AG04449 (cell line): ENCODE measurements at regions not wholly inside any gene's neighbourhood (a gene's known extent, or its start where the extent isn't known, plus 50 kb on each side); places are given as distances from the start of the nearest gene placed in this dataset.

ENCODE experiments used
- CTCF ChIA-PET: fragments of 350-600 bp; formaldehyde crosslinking; extraction: SDS; loops from one replicate; lab custom pipeline; 2021; ENCODE audit warnings: antibody characterized with exemption; lab: Yijun Ruan, JAX
- POLR2A ChIA-PET: fragments of 400-600, 350-600 bp; formaldehyde crosslinking; extraction: SDS; loops from one replicate; lab custom pipeline; 2020; ENCODE audit warnings: antibody characterized with exemption, inconsistent platforms; lab: Yijun Ruan, JAX
- DNase-seq: peaks from one replicate; pipeline ENCODE4 v3.0.0-alpha.2; 2010; ENCODE audit warnings: low read depth, low spot score
- H3K4me3 ChIP-seq: 2 replicates; pipeline ENCODE4 v1.5.1; 2011; ENCODE audit warnings: low read depth, mild to moderate bottlenecking, control low read depth, low read length
- TF ChIP-seq, protein P1 (sequence below): IDR thresholded peaks from one replicate; pipeline ENCODE4 v1.5.1; 2011; ENCODE audit warnings: mild to moderate bottlenecking, moderate library complexity, low read length, control low read depth, inconsistent platforms; ENCODE audit not compliant: insufficient read depth; ENCODE audit errors: missing control alignments

DNA sequence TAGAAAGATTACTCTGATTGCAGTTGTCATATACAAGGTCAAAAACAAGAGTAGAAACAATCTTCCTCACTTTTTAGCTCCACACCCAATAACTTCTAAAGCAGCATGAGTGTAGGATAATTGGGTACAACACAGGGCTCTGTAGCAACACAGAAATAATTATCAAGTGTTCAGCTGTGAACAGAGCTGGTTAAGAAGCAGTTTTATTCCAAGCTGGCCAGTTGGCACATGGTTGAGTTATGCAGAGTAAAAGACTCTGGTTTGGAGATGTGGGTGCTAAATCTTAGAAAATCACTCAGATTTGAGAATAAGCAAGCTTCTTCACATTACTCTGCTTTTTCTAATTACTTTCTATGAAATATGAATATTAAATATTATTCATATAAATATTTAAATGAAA lies 118.5 kb downstream of the KIF2B start:
- H3K4me3 ChIP-seq, result no peak overlapping the region
- TF ChIP-seq, protein P1, sequence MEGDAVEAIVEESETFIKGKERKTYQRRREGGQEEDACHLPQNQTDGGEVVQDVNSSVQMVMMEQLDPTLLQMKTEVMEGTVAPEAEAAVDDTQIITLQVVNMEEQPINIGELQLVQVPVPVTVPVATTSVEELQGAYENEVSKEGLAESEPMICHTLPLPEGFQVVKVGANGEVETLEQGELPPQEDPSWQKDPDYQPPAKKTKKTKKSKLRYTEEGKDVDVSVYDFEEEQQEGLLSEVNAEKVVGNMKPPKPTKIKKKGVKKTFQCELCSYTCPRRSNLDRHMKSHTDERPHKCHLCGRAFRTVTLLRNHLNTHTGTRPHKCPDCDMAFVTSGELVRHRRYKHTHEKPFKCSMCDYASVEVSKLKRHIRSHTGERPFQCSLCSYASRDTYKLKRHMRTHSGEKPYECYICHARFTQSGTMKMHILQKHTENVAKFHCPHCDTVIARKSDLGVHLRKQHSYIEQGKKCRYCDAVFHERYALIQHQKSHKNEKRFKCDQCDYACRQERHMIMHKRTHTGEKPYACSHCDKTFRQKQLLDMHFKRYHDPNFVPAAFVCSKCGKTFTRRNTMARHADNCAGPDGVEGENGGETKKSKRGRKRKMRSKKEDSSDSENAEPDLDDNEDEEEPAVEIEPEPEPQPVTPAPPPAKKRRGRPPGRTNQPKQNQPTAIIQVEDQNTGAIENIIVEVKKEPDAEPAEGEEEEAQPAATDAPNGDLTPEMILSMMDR, result no peak
- DNase-seq, result no peak
- ChIA-PET CTCF (no interaction called here), POLR2A (no interaction called here)

- no peak for DNase-seq
- ChIA-PET CTCF (no interaction called here), POLR2A (no interaction called here)
- TF ChIP-seq, protein P1, result no peak
- no peak overlapping the region for H3K4me3 ChIP-seq
These were observed 119.7 kb downstream of the KIF2B start for GRCh38 chr17:53942436-53942835.

DNA sequence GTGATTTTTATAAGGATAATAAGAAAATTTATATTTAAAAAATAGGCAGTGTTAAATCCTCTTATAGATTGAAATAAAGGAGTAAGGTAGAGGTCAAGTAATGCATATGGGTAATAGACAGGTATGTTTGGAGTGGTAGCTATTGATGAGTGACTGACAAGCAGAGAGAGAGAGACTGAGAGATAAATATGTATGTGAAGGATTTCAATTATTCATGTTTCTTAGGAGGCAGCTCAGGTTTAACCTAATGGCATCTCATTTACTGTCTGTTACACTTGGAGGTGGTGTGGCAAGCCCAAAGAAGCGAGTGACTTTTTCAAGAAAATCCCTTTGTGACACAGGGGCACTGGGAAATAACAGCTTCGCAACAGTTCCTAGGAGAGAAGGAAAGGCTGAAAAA lies 120.2 kb downstream of the KIF2B start:
- TF ChIP-seq, protein P1, result no peak
- H3K4me3 ChIP-seq, result no peak overlapping the region
- no peak for DNase-seq
- POLR2A ChIA-PET, result no interaction called here
- CTCF ChIA-PET, result no interaction called here

- TF ChIP-seq, protein P1, result no peak
- POLR2A ChIA-PET, result no interaction called here
- DNase-seq, result no peak
- CTCF ChIA-PET, result no interaction called here
- H3K4me3 ChIP-seq, result no peak overlapping the region
These were observed 125.6 kb downstream of the KIF2B start for GRCh38 chr17:53948323-53948722.

- no peak for DNase-seq
- no peak overlapping the region for H3K4me3 ChIP-seq
- TF ChIP-seq, protein P1, result no peak
- CTCF ChIA-PET, result no interaction called here
- POLR2A ChIA-PET, result no interaction called here
These were observed 126.9 kb downstream of the KIF2B start for GRCh38 chr17:53949473-53950090.

GRCh38 chr17:53950207-53950857 lies 127.6 kb downstream of the KIF2B start:
- no peak overlapping the region for H3K4me3 ChIP-seq
- ChIA-PET POLR2A (no interaction called here), CTCF (no interaction called here)
- TF ChIP-seq, protein P1, result no peak
- no peak for DNase-seq
